Thyroid gland (tissue), 4 donors: ENCODE measurements at regions not wholly inside any gene's neighbourhood (a gene's known extent, or its start where the extent isn't known, plus 50 kb on each side); places are given as distances from the start of the nearest gene placed in this dataset.

Source experiments
- POLR2A ChIP-seq, 2 donors: fragments of 450-650 bp; IDR thresholded peaks; one replicate each; pipeline ENCODE4 v1.6.1; 2017; ENCODE audit warnings: antibody characterized with exemption in 2 of 2, mild to moderate bottlenecking in 2 of 2, moderate library complexity in 1 of 2
- TF ChIP-seq, protein P1 (sequence below), 6 experiments: fragments of 200-600 bp in 3 of 6; fragments of 450-650 bp in 3 of 6; sonication (generic) in 3 of 6; IDR thresholded peaks; one replicate each; pipeline ENCODE4 v1.5.1; 2016 to 2019; ENCODE audit warnings: antibody characterized with exemption in 6 of 6, mild to moderate bottlenecking in 2 of 6, inconsistent platforms in 1 of 6, moderate library complexity in 1 of 6

DNA sequence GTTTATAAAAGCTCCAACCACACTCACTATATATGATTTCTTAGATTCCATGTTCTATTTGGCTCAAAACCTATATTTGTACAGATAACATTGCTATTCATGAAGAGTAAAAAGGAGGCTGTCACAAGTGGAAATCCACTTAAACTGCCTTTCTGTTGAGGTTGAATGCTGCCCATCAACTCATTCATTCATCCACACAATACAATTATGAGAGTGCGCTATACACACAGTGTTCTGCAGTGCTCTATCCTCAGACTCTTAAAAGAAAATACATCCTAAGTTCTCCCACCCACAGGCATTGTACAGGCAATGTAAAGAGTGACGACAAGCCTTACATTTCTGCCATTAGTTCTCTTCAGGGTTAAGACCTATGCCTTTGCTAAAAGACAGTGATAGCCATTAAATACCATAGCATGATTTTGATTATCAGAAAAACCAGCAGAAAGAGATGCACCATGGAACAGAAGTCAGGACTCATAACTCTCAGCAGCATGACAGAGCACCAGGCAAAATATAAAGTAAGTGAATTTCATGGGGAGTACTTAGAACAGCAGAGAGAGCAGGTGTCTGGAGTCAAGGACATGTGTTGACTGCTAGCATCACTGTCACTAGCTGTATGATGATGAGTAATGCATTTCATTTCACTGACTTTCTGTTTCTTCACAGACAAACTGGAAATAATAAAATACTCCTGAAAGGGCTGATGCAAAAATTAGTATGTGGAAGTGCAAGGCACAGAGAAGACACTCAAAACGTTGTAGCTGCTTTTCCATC, 218.0 kb downstream of the RBM26 start:
- TF ChIP-seq, protein P1, sequence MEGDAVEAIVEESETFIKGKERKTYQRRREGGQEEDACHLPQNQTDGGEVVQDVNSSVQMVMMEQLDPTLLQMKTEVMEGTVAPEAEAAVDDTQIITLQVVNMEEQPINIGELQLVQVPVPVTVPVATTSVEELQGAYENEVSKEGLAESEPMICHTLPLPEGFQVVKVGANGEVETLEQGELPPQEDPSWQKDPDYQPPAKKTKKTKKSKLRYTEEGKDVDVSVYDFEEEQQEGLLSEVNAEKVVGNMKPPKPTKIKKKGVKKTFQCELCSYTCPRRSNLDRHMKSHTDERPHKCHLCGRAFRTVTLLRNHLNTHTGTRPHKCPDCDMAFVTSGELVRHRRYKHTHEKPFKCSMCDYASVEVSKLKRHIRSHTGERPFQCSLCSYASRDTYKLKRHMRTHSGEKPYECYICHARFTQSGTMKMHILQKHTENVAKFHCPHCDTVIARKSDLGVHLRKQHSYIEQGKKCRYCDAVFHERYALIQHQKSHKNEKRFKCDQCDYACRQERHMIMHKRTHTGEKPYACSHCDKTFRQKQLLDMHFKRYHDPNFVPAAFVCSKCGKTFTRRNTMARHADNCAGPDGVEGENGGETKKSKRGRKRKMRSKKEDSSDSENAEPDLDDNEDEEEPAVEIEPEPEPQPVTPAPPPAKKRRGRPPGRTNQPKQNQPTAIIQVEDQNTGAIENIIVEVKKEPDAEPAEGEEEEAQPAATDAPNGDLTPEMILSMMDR (IDR thresholded peaks at IDR 0.05), result no peak
- TF ChIP-seq POLR2A (IDR thresholded peaks at IDR 0.05), result no peak
